Muscle of leg (tissue), 3 donors: ENCODE measurements at regions not wholly inside any gene's neighbourhood (a gene's known extent, or its start where the extent isn't known, plus 50 kb on each side); places are given as distances from the start of the nearest gene placed in this dataset.
A peak's percentile ranks its signal among the peaks of the same experiment; 100 is the strongest.

Experiments
- DNase-seq: peaks from one replicate; pipeline ENCODE4 v3.0.0; 2013
- H3K27ac ChIP-seq: one replicate; pipeline ENCODE4 v1.5.1; 2013; ENCODE audit warnings: mild to moderate bottlenecking, low read length, control low read depth
- H3K27me3 ChIP-seq: one replicate; pipeline ENCODE4 v1.6.1; 2013; ENCODE audit warnings: low read length; ENCODE audit not compliant: control insufficient read depth, insufficient read depth
- H3K36me3 ChIP-seq: one replicate; pipeline ENCODE4 v1.6.1; 2013; ENCODE audit warnings: low read length; ENCODE audit not compliant: control insufficient read depth, insufficient read depth
- H3K4me1 ChIP-seq: one replicate; pipeline ENCODE4 v1.6.1; 2013; ENCODE audit warnings: low read length; ENCODE audit not compliant: control insufficient read depth, insufficient read depth
- H3K4me3 ChIP-seq: one replicate; pipeline ENCODE4 v1.5.1; 2013; ENCODE audit warnings: low read length, control low read depth
- H3K9me3 ChIP-seq: replicated peaks from 2 replicates; pipeline ENCODE4 v1.6.1; 2013; ENCODE audit warnings: low read depth, low read length; ENCODE audit not compliant: control insufficient read depth
- WGBS: methylation state at CpG from one replicate; pipeline ENCODE4 v1.1.5; 2013; ENCODE audit warnings: missing lambda C conversion rate; ENCODE audit not compliant: insufficient coverage; 5-methylcytosine and 5-hydroxymethylcytosine counted together

GRCh38 chr7:148537435-148537834 is 53.1 kb upstream of the C7orf33 start:
- no CpG with 5 or more reads among the region's 6 CpGs for WGBS
- H3K27me3 ChIP-seq: no peaks in the 10 kb centered on the region
- H3K4me3 ChIP-seq: no peak overlapping the region
- no peaks in the 10 kb centered on the region for H3K36me3 ChIP-seq
- peaks cover 2% of the 10 kb centered on the region for H3K4me1 ChIP-seq
- no peaks in the 10 kb centered on the region for H3K9me3 ChIP-seq
- no peak for DNase-seq
- H3K27ac ChIP-seq: no peak overlapping the region

GRCh38 chr7:148540041-148540738 is 50.4 kb upstream of the C7orf33 start:
- Histone ChIP-seq H3K4me1 (peaks cover 2% of the 10 kb centered on the region), H3K27ac (no peak overlapping the region), H3K27me3 (no peaks in the 10 kb centered on the region), H3K36me3 (no peaks in the 10 kb centered on the region), H3K9me3 (no peaks in the 10 kb centered on the region), H3K4me3 (no peak overlapping the region)
- 27% methylated on average over 10 of the region's 11 CpGs for WGBS
- DNase-seq: peak; percentile 74
